ENCODE measurements at regions not wholly inside any gene's neighbourhood (a gene's known extent, or its start where the extent isn't known, plus 50 kb on each side); places are given as distances from the start of the nearest gene placed in this dataset.
A peak's percentile ranks its signal among the peaks of the same experiment; 100 is the strongest.
"Not testable (repeated sequence)": the region's sequence is repeated elsewhere in the genome, so short reads cannot be mapped to it uniquely, and the experiment has no call there.

DNA sequence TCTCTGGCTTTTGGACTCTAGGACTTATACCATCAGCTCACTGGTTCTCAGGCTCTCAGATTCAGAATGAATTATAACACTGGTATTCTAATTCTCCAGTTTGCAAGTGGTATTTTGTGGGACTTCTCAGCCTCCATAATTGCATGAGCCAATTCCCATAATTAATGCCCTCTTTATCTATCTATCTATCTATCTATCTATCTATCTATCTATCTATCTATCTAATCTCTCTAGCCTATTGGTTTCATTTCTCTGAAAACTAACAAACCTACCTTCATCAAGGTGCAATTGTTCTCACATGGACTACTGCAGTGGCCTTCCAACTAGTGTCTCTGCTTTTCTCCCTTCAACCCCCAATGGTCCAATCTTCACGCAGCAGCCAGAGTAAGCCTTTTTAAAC, 507.4 kb downstream of the ETNK1 start:
- H3K4me3 ChIP-seq (ENCODE audit: low read depth, low read length), result no peak overlapping the region
- DNase-seq (ENCODE audit: low read depth), result no peak
- TF ChIP-seq, protein P1, sequence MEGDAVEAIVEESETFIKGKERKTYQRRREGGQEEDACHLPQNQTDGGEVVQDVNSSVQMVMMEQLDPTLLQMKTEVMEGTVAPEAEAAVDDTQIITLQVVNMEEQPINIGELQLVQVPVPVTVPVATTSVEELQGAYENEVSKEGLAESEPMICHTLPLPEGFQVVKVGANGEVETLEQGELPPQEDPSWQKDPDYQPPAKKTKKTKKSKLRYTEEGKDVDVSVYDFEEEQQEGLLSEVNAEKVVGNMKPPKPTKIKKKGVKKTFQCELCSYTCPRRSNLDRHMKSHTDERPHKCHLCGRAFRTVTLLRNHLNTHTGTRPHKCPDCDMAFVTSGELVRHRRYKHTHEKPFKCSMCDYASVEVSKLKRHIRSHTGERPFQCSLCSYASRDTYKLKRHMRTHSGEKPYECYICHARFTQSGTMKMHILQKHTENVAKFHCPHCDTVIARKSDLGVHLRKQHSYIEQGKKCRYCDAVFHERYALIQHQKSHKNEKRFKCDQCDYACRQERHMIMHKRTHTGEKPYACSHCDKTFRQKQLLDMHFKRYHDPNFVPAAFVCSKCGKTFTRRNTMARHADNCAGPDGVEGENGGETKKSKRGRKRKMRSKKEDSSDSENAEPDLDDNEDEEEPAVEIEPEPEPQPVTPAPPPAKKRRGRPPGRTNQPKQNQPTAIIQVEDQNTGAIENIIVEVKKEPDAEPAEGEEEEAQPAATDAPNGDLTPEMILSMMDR (IDR thresholded peaks at IDR 0.05; ENCODE audit: insufficient read depth, low read length), result no peak

DNA sequence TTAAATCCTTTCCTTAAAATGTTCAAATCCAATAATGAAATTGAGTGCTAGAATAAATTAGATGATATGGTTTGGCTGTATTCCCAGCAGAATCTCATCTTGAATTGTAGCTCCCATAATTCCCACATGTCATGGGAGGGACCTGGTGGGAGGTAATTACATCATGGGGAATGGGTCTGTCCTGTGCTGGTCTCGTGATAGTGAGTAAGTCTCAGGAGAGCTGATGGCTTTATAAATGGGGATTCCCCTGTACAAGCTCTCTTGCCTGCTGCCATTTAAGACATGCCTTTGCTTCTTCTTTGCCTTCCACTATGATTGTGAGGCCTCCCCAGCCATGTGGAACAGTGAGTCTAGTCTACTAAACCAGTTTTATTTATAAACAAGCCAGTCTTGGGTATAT, 508.5 kb downstream of the ETNK1 start:
- TF ChIP-seq, protein P1 (IDR thresholded peaks at IDR 0.05; ENCODE audit: insufficient read depth, low read length), result no peak
- DNase-seq (ENCODE audit: low read depth), result no peak
- no peak overlapping the region for H3K4me3 ChIP-seq (ENCODE audit: low read depth, low read length)

DNA sequence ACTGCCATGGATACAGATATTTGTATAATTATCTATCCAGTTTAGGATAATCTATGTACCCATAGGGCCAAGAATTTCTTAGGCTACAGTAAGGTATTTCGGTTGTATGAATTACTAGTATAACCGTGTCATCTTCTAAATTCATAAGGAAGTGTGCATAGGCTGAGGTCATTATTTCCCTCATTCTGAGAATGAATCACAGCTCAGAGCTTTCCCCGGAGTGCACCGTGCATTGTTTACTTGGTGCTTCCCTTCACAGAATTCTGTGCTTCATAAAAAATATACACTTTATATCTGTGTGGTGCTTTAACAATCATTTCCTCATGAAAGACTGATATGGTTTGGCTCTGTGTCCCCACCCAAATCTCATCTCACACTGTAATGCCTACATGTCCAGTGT, 514.1 kb downstream of the ETNK1 start:
- H3K4me3 ChIP-seq (ENCODE audit: low read depth, low read length), result no peak overlapping the region
- no peak for DNase-seq (ENCODE audit: low read depth)
- TF ChIP-seq, protein P1 (IDR thresholded peaks at IDR 0.05; ENCODE audit: insufficient read depth, low read length), result no peak

DNA sequence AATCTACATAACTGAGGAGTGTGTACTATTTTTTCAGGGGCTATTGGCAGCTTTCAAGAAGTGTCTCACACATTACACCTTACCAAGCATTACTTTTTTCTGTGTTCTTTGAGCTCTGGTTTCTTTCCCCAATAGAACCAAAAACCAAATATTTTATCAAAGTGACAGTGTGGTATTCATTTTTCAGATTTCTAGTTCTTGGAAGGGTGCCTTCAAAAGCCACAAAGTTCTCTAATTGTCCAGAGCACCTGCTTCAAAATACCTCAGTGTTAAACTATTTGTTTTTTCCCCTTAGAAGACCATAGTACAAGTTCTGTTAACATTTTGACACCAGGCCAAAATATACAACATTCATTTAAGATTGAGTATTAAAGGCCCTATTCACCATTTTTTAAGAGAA, 515.7 kb downstream of the ETNK1 start:
- TF ChIP-seq, protein P1 (IDR thresholded peaks at IDR 0.05; ENCODE audit: insufficient read depth, low read length), result no peak
- peak; percentile 11 for DNase-seq (ENCODE audit: low read depth)
- no peak overlapping the region for H3K4me3 ChIP-seq (ENCODE audit: low read depth, low read length)

DNA sequence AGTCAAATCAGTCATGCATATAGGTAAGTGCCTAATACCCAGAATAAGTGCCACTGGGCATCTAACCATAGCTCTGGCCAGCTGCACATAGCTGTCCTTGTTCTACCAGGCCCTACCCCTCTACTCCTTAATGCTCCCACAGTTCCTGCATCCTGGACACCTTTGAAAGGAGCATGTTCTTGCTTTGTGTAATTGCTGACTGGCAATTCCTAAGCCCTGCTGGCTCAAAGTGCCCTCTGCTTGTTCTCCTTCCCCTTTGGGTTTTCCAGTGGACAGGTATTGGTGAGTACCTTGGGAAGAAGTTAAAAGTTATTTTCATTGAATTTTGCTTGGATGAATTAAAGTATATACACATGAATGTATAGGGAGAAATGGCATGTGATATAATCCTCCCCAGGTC, 516.4 kb downstream of the ETNK1 start:
- no peak overlapping the region for H3K4me3 ChIP-seq (ENCODE audit: low read depth, low read length)
- DNase-seq (ENCODE audit: low read depth), result no peak
- TF ChIP-seq, protein P1 (IDR thresholded peaks at IDR 0.05; ENCODE audit: insufficient read depth, low read length), result no peak

DNA sequence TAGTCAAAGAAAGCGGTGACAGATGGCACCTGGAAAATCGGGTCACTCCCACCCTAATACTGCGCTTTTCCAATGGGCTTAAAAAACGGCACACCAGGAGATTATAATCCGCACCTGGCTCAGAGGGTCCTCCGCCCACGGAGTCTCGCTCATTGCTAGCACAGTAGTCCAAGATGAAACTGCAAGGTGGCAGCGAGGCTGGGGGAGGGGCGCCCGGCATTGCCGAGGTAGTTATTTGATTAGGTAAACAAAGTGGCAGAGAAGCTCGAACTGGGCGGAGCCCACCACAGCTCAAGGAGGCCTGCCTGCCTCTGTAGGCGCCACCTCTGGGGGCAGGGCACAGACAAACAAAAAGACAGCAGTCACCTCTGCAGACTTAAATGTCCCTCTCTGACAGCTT, 521.1 kb downstream of the ETNK1 start:
- H3K4me3 ChIP-seq (ENCODE audit: low read depth, low read length); DNase-seq (ENCODE audit: low read depth): not testable (repeated sequence)

DNA sequence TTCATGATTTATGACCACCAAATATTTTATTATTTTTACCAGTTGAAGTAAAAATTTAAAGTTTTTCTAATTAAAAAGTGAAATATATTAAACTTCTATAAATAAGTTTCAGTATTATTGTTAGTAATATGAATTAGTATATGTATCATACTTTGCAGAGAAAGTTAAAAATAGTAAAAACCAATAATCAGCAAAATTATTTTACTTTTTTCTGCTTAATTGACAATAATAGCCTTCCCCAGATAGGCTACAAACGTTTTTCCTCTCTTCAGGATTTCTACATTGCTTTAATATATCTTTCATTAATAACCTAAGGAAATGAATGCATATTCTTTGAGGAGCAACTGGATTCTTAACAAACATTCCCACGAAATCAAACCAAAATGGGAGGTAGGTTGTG, 543.5 kb downstream of the ETNK1 start:
- no peak for DNase-seq (ENCODE audit: low read depth)
- H3K4me3 ChIP-seq (ENCODE audit: low read depth, low read length), result no peak overlapping the region
- TF ChIP-seq, protein P1 (IDR thresholded peaks at IDR 0.05; ENCODE audit: insufficient read depth, low read length), result no peak

Measured in fibroblast of the aortic adventitia (primary cell).